GM23248 (cell line): ENCODE measurements at regions not wholly inside any gene's neighbourhood (a gene's known extent, or its start where the extent isn't known, plus 50 kb on each side); places are given as distances from the start of the nearest gene placed in this dataset.
"Not testable (repeated sequence)": the region's sequence is repeated elsewhere in the genome, so short reads cannot be mapped to it uniquely, and the experiment has no call there.

Experiments used
- EZH2 ChIP-seq: fragments of 200-600 bp; sonication (generic); IDR thresholded peaks from 2 replicates; pipeline ENCODE4 v1.6.1; 2018; ENCODE audit warnings: antibody characterized with exemption, mild to moderate bottlenecking; ENCODE audit not compliant: insufficient read depth, poor library complexity, severe bottlenecking
- EZH2phosphoT487 ChIP-seq: fragments of 200-600 bp; sonication (generic); IDR thresholded peaks from 2 replicates; pipeline ENCODE4 v1.6.1; 2018; ENCODE audit warnings: antibody characterized with exemption, moderate library complexity, mild to moderate bottlenecking, low read depth; ENCODE audit not compliant: insufficient read depth

DNA sequence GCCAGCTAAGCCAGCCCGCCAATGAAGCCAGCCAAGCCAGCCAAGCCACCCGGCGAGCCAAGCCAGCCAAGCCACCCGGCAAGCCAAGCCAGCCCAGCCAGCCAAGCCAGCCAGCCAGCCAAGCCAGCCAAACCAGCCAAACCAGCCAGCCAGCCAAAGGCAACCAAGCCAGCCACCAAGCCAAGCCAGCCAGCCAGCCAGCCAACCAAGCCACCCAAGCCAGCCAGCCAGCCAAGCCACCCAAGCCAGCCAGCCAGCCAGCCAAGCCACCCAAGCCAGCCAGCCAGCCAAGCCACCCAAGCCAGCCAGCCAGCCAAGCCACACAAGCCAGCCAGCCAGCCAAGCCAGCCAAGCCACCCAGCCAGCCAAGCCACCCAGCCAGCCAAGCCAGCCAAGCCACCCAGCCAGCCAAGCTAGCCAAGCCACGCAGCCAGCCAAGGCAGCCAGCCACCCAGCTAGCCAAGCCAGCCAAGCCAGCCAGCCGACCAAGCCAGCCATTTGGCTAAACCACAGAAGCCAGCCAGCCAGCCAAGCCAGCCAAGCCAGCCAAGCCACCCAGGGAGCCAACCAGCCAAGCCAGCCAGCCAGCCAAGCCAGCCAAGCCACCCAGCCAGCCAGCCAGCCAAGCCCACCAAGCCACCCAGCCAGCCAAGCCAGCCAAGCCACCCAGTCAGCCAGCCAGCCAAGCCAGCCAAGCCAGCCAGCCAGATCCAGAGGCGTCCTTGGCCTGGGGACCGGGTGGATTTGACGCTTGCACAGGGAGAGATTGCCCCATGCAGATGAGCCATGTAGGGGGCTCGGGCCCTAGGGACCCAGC, 198.0 kb downstream of the GOLGA6L6 start:
- TF ChIP-seq EZH2, EZH2phosphoT487: not testable (repeated sequence)
